Stimulated activated CD8-positive, alpha-beta memory T cell treated with anti-CD3 and anti-CD28 coated beads, Interleukin-2, amount 100 ng/mL, for 48 hours (primary cell): ENCODE measurements at regions not wholly inside any gene's neighbourhood (a gene's known extent, or its start where the extent isn't known, plus 50 kb on each side); places are given as distances from the start of the nearest gene placed in this dataset.

Source experiments
- DNase-seq, 2 donors: peaks; one replicate each; pipeline ENCODE4 v3.0.0-alpha.2; 2020; ENCODE audit warnings: low read depth in 2 of 2

GRCh38 chrX:39730662-39731329, 367.0 kb downstream of the BCOR start:
- peak; percentile 24 to 39 for DNase-seq

DNA sequence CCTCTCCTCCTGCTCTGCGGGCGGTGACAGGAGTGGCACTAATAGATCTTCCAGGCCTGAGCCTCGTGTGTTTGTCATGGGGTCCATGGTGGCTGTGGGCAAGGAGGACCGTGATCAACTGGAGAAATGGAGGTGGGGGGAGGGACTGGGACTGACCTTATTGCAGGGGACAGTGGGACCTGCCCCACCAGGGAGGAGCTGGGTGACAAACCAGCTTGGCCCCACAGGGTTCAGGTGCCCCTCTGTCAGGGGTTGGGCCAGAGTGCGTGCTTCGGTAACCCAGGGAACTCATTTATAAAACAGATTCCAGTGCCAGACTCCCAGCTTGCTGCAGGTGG, 366.5 kb downstream of the BCOR start:
- no peak for DNase-seq

- no peak for DNase-seq
Observed at GRCh38 chrX:39731735-39732134, 366.0 kb downstream of the BCOR start.

DNA sequence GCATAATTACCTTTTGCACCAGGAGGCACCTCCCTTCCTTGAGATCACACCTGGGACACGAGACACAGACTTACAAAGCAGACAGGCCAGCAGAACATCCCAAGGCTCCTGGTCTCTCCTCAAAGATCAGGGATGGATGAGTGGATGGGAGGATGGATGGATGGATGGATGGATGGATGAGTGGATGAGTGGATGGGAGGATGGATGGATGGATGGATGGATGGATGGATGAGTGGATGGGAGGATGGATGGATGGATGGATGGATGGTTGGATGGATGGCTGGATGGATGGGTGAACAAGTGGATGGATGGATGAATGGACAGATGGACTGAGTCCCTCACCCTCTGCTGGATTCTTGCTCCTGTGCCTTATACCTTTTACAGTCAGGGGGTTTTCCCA, 364.0 kb downstream of the BCOR start:
- DNase-seq, result no peak

DNA sequence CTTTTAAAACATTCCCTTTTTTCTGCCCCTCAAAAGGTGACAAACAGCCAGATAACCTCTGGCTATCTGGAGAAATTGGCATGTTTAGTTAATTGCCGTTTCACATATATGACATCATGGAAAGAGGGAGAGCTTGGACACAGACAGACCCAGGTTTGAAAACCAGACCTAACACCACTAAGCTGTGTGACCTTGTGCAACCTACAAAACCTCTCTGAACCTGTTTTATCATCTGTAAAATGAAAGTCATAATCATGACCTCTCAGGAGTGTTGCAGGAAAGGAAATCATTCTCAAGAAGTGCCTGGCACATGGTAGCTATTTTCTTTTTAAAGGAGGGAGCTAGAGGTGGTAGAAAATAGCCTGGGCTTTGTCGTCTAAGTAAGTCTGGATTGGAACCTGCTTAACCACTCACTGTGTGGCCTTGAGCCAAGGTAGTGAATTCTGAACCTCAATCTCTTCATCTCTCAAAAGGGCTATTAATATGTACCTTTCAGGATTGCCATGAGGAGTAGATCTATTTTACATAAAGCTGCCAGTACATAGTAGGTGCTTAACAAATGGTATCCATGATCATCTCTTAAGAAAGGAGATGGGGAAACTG, 363.5 kb downstream of the BCOR start:
- DNase-seq, result no peak

- no peak for DNase-seq
Observed at GRCh38 chrX:39736216-39737211, 361.2 kb downstream of the BCOR start.

DNA sequence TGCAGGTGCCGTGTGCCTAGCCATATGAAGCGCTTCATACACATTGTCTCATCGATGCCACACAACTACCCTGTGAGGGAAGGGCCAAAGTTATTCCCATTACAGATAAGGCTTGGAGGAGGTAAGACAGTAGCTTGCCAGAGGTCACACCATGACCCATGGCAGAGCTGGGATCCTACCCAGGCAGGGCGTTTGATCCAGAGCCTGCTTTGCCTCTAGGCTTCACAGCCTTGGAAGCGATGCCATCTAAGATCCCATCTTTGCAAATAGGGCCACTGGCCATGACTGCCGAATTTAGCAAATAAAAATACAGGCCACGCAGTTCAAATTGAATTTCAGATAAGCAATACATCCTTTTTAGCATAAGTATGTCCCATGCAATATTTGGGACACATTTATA, 358.2 kb downstream of the BCOR start:
- DNase-seq, result no peak

- no peak for DNase-seq
Observed at GRCh38 chrX:39740078-39740477, 357.7 kb downstream of the BCOR start.

DNA sequence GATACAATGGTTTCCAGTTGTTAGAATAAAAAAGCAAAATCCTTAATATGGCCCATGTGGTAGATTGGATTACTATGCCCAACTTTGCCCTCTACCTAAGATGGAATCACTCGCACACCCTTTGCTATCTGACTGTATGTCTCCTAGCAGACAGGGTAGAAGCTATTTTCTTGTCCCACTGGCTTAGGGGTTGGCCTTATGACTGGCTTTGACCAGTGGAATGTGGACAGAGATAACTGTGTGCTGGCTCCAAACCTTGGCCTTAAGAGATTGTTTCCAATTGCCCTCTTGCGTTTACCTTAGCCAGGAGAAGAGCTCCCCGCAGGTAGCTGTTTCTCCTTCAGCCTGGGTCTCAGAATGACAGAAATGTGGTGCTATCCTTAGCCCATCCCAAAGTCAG, 355.9 kb downstream of the BCOR start:
- DNase-seq, result no peak

GRCh38 chrX:39745818-39746217, 351.9 kb downstream of the BCOR start:
- DNase-seq, result no peak

GRCh38 chrX:39749135-39749534, 348.6 kb downstream of the BCOR start:
- DNase-seq, result no peak

- no peak for DNase-seq
Observed at GRCh38 chrX:39749728-39750127, 348.0 kb downstream of the BCOR start.

GRCh38 chrX:39750256-39750790, 347.4 kb downstream of the BCOR start:
- no peak for DNase-seq

GRCh38 chrX:39750848-39751247, 346.9 kb downstream of the BCOR start:
- no peak for DNase-seq

DNA sequence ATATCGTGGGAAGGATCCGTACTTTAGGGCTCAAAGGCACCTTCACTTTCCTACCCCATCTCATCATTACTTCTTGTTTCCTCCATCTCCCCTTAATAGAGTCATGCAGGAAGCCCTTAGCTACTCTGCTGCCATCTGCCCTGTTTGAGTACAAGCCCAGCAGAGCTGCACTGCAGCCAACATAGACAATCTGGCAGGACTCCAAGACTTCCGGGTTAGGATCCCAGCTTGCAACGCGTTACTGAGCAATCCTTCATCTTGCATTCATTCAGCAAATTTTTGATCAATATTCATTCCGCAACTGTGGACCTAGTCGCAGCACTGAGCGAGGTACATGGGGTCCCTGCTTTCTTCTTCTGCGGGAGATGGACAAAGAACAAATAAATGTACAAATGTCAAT, 344.9 kb downstream of the BCOR start:
- no peak for DNase-seq

DNA sequence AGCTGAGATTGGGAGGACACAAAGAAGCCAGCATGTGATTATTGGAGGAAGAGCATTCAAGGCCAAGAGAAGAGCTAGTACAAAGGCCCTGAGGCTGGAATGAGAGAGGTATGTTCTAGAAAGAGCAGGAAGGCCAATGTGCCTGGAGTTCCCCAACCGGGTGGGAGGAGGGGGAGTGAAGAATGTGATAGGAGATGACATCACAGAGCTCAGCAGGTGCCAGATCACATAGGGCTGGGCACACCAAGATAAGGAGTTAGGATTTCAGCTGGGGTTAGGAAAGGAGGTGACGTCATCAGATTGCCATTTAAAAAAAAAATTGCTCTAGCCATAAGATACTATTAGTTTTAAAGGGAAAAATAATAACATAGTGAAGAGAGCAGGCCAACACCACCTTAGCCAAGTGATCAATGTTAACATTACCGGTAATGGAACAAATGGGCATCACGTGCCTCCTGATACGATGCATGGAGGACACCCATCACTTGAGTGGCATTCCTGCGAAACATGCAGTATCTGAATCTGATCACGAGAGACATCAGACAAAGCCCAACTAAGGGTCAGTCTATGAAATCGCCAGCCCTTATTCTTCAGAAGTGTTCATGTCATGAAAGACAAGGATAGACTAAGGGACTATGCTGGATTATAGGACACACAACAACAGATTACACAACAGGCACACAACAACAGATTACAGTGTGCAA, 344.3 kb downstream of the BCOR start:
- DNase-seq, result no peak

DNA sequence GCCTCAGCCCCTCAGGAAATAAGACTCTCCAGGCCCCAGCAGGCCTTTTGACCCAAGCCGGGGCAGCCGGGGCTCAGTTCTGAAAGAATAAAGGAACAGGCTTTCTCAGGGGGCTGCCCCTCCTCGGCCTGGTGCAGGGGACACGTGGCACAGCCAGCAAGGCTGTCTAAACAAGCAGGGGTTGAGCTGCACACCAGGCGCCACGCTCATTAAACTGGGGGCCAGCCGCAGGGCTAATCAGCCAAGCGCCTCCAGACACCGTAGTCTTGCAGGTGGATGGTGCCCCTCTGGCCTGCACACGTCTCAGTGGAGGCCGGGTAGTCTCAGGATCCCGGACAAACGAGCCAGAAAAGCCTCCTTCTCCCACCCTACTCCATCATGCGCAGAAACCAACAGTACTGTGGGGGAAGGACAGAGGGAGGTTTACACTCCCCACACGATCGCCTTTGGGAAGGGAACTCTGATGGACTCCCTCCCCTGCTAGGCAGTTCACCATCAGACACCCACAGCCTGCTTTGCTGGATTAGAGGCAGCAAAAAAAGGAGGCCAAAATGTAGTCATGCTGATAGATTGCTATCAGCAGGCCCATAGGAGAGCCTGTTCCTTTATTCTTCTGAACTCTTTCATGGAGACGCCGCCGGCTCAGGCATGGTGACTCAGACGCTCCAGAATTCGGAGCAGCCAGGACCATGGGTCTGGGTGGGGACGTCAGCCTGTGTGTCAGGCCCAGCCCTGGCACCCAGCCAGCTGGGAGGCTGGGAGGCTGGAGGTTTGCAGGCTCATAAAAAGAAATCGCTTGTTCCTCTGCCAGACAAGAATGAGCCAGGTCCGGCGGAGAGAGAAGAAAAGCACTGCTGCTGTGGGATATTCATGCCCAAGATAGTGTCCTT, 342.4 kb downstream of the BCOR start:
- DNase-seq, result no peak

GRCh38 chrX:39756086-39756883, 341.5 kb downstream of the BCOR start:
- DNase-seq, result no peak

GRCh38 chrX:39757971-39758370, 339.8 kb downstream of the BCOR start:
- no peak for DNase-seq
